ENCODE measurements at regions not wholly inside any gene's neighbourhood (a gene's known extent, or its start where the extent isn't known, plus 50 kb on each side); places are given as distances from the start of the nearest gene placed in this dataset.

GRCh38 chr4:128517739-128518510 is 230.3 kb upstream of the PGRMC2 start:
- TF ChIP-seq CTCF (IDR thresholded peaks at IDR 0.05) (no peak), POLR2AphosphoS5 (IDR thresholded peaks at IDR 0.05) (peak in 1 of 2 donors; percentile 13), EP300 (IDR thresholded peaks at IDR 0.05) (no peak)

Measured in upper lobe of left lung (tissue), 4 donors.